IMR-90 (cell line): ENCODE measurements at regions not wholly inside any gene's neighbourhood (a gene's known extent, or its start where the extent isn't known, plus 50 kb on each side); places are given as distances from the start of the nearest gene placed in this dataset.

Experiments used
- ATAC-seq: fragments of 200-7000 bp; cut with Tn5 transposase; 2 replicates; pipeline ENCODE4 v1.9.1; 2020; ENCODE audit warnings: low read depth, mild to moderate bottlenecking, moderate library complexity
- BruUV-seq: library from RNA; stranded (reverse); fragments of 400-500 nt; replicated peaks from 2 replicates; lab custom pipeline; 2021; lab: Mats Ljungman, UMichigan
- CTCF ChIA-PET: fragments of 300-600 bp; formaldehyde crosslinking; extraction: SDS; loops from one replicate; lab custom pipeline; 2021; ENCODE audit warnings: antibody characterized with exemption; lab: Yijun Ruan, JAX
- POLR2A ChIA-PET: fragments of 300-600 bp; sonication (Branson Sonifier 250); formaldehyde crosslinking; loops from one replicate; lab custom pipeline; 2022; ENCODE audit warnings: antibody characterized with exemption; ENCODE audit not compliant: unreplicated experiment; lab: Charles Lee
- DNase-seq: peaks from one replicate; pipeline ENCODE4 v3.0.0; 2013
- H2AFZ ChIP-seq: replicated peaks from 2 replicates; pipeline ENCODE3; 2013; ENCODE audit warnings: low read length, mild to moderate bottlenecking; ENCODE audit not compliant: poor library complexity
- H2AK5ac ChIP-seq: 2 replicates; pipeline ENCODE4 v1.6.1; 2013; ENCODE audit warnings: low read depth, low read length, inconsistent platforms
- H2AK9ac ChIP-seq: replicated peaks from 2 replicates; pipeline ENCODE3; 2013; ENCODE audit warnings: mild to moderate bottlenecking, low read depth, low read length, moderate library complexity; ENCODE audit not compliant: poor library complexity
- H2BK120ac ChIP-seq: 2 replicates; pipeline ENCODE4 v1.6.1; 2013; ENCODE audit warnings: low read depth, low read length, inconsistent platforms
- H2BK15ac ChIP-seq: 3 replicates; pipeline ENCODE4 v1.6.1; 2013; ENCODE audit warnings: low read depth, low read length, inconsistent platforms
- H2BK20ac ChIP-seq: 2 replicates; pipeline ENCODE4 v1.6.1; 2013; ENCODE audit warnings: low read depth, mild to moderate bottlenecking, inconsistent platforms, low read length, moderate library complexity
- H2BK5ac ChIP-seq: 2 replicates; pipeline ENCODE4 v1.6.1; 2013; ENCODE audit warnings: mild to moderate bottlenecking, low read depth, low read length, inconsistent platforms; ENCODE audit not compliant: poor library complexity, severe bottlenecking
- H3K14ac ChIP-seq: replicated peaks from 2 replicates; pipeline ENCODE4 v1.6.1; 2013; ENCODE audit warnings: low read depth, low read length, inconsistent platforms
- H3K18ac ChIP-seq: 2 replicates; pipeline ENCODE4 v1.6.1; 2013; ENCODE audit warnings: low read depth, low read length, control low read depth
- H3K23ac ChIP-seq: 2 replicates; pipeline ENCODE4 v1.6.1; 2013; ENCODE audit warnings: low read depth, low read length, inconsistent platforms
- H3K27ac ChIP-seq: 2 replicates; pipeline ENCODE4 v1.5.1; 2013; ENCODE audit warnings: mild to moderate bottlenecking, control low read depth, low read length; ENCODE audit not compliant: insufficient read depth
- H3K27me3 ChIP-seq: 2 replicates; pipeline ENCODE4 v1.6.1; 2013; ENCODE audit warnings: low read length; ENCODE audit not compliant: control insufficient read depth, insufficient read depth
- H3K36me3 ChIP-seq: 2 replicates; pipeline ENCODE4 v1.6.1; 2013; ENCODE audit warnings: low read length, mixed read lengths; ENCODE audit not compliant: control insufficient read depth, insufficient read depth
- H3K4ac ChIP-seq: 2 replicates; pipeline ENCODE4 v1.6.1; 2013; ENCODE audit warnings: low read depth, low read length, inconsistent platforms
- H3K4me1 ChIP-seq: 2 replicates; pipeline ENCODE4 v1.6.1; 2013; ENCODE audit warnings: low read length, mixed read lengths; ENCODE audit not compliant: control insufficient read depth, insufficient read depth
- H3K4me2 ChIP-seq: 2 replicates; pipeline ENCODE4 v1.6.1; 2013; ENCODE audit warnings: low read depth, mild to moderate bottlenecking, control low read depth, low read length, moderate library complexity
- H3K4me3 ChIP-seq: 2 replicates; pipeline ENCODE4 v1.5.1; 2013; ENCODE audit warnings: low read depth, mild to moderate bottlenecking, control low read depth, low read length, moderate library complexity; ENCODE audit not compliant: insufficient read depth
- H3K56ac ChIP-seq: 2 replicates; pipeline ENCODE4 v1.6.1; 2013; ENCODE audit warnings: low read length, inconsistent platforms; ENCODE audit not compliant: insufficient read depth; ENCODE audit errors: extremely low read depth
- H3K79me1 ChIP-seq, 2 experiments: 2 replicates each; pipeline ENCODE4 v1.6.1; 2013; ENCODE audit warnings: low read length in 2 of 2, inconsistent platforms in 1 of 2, low read depth in 1 of 2
- H3K9ac ChIP-seq: 2 replicates; pipeline ENCODE4 v1.6.1; 2013; ENCODE audit warnings: low read depth, low read length, control low read depth
- H3K9me1 ChIP-seq: 2 replicates; pipeline ENCODE4 v1.6.1; 2013; ENCODE audit warnings: low read length, inconsistent platforms; ENCODE audit not compliant: insufficient read depth
- H3K9me3 ChIP-seq: 2 replicates; pipeline ENCODE4 v1.6.1; 2013; ENCODE audit warnings: low read length; ENCODE audit not compliant: control insufficient read depth, insufficient read depth
- H4K20me1 ChIP-seq: 2 replicates; pipeline ENCODE4 v1.6.1; 2013; ENCODE audit warnings: low read length, inconsistent platforms; ENCODE audit not compliant: insufficient read depth
- H4K5ac ChIP-seq: 2 replicates; pipeline ENCODE4 v1.6.1; 2013; ENCODE audit warnings: mild to moderate bottlenecking, low read depth, low read length, control low read depth
- H4K8ac ChIP-seq, 2 experiments: 2 replicates each; pipeline ENCODE4 v1.6.1; 2013; ENCODE audit warnings: low read depth in 2 of 2, low read length in 2 of 2, control low read depth in 1 of 2, inconsistent platforms in 1 of 2
- H4K91ac ChIP-seq: 2 replicates; pipeline ENCODE4 v1.6.1; 2013; ENCODE audit warnings: low read depth, low read length, inconsistent platforms; ENCODE audit not compliant: insufficient read depth
- BHLHE40 ChIP-seq: fragments of 150-350 bp; IDR thresholded peaks from 2 replicates; pipeline ENCODE4 v1.6.1; 2016; ENCODE audit warnings: mild to moderate bottlenecking, low read depth, low read length
- CEBPB ChIP-seq: IDR thresholded peaks from 2 replicates; pipeline ENCODE4 v1.6.1; 2012; ENCODE audit warnings: low read depth, low read length, improper control_type of control experiment
- CHD1 ChIP-seq: IDR thresholded peaks from 2 replicates; pipeline ENCODE4 v1.6.1; 2012; ENCODE audit warnings: low read depth, low read length, improper control_type of control experiment
- CTCF ChIP-seq: conservative IDR thresholded peaks from 2 replicates; pipeline ENCODE4 v1.5.1; 2012; ENCODE audit warnings: mild to moderate bottlenecking, low read depth, low read length, improper control_type of control experiment
- ELK1 ChIP-seq: fragments of 150-350 bp; IDR thresholded peaks from 2 replicates; pipeline ENCODE4 v1.6.1; 2016; ENCODE audit warnings: low read depth, mild to moderate bottlenecking, low read length, moderate library complexity, borderline replicate concordance
- FOS ChIP-seq: fragments of 150-350 bp; IDR thresholded peaks from 2 replicates; pipeline ENCODE4 v1.6.1; 2016; ENCODE audit warnings: low read depth, low read length
- MAFK ChIP-seq: IDR thresholded peaks from 2 replicates; pipeline ENCODE4 v1.6.1; 2012; ENCODE audit warnings: low read depth, low read length, improper control_type of control experiment
- MAZ ChIP-seq: IDR thresholded peaks from 2 replicates; pipeline ENCODE4 v1.6.1; 2012; ENCODE audit warnings: low read depth, mild to moderate bottlenecking, low read length, improper control_type of control experiment, moderate library complexity, borderline replicate concordance
- MXI1 ChIP-seq: IDR thresholded peaks from 2 replicates; pipeline ENCODE4 v1.6.1; 2012; ENCODE audit warnings: low read depth, mild to moderate bottlenecking, low read length, moderate library complexity, borderline replicate concordance
- NFE2L2 ChIP-seq: fragments of 150-350 bp; IDR thresholded peaks from 2 replicates; pipeline ENCODE4 v1.6.1; 2016; ENCODE audit warnings: low read depth, mild to moderate bottlenecking, low read length
- POLR2A ChIP-seq: IDR thresholded peaks from 2 replicates; pipeline ENCODE4 v1.6.1; 2012; ENCODE audit warnings: mild to moderate bottlenecking, low read depth, low read length
- RAD21 ChIP-seq: IDR thresholded peaks from 2 replicates; pipeline ENCODE4 v1.6.1; 2012; ENCODE audit warnings: low read length, improper control_type of control experiment
- RCOR1 ChIP-seq: IDR thresholded peaks from 2 replicates; pipeline ENCODE4 v1.6.1; 2012; ENCODE audit warnings: mild to moderate bottlenecking, low read length, improper control_type of control experiment; ENCODE audit not compliant: insufficient replicate concordance
- RFX5 ChIP-seq: IDR thresholded peaks from 2 replicates; pipeline ENCODE4 v1.8.0; 2012; ENCODE audit warnings: low read depth, mild to moderate bottlenecking, low read length, moderate library complexity
- SMC3 ChIP-seq: fragments of 150-350 bp; IDR thresholded peaks from 2 replicates; pipeline ENCODE4 v1.6.1; 2016; ENCODE audit warnings: low read depth, mild to moderate bottlenecking, antibody characterized with exemption, low read length, moderate library complexity
- USF2 ChIP-seq: fragments of 150-350 bp; IDR thresholded peaks from 2 replicates; pipeline ENCODE4 v1.6.1; 2017; ENCODE audit warnings: mild to moderate bottlenecking, antibody characterized with exemption, low read length, low read depth
- dilution Hi-C: fragments of 300-500 bp; cut with HindIII; formaldehyde crosslinking; loops from one replicate; pipeline ENCODE4 v1.14.3; 2018; ENCODE audit warnings: low sequenced_read_pairs; ENCODE audit not compliant: unreplicated experiment
- in situ Hi-C: fragments of 300-500 bp; cut with MboI; formaldehyde crosslinking; loops from 3 replicates; pipeline ENCODE4 v1.14.3; 2019; ENCODE audit warnings: low sequenced_read_pairs, inconsistent platforms, mixed read lengths
- intact Hi-C: fragments of 100-400 bp; cut with micrococcal nuclease; formaldehyde crosslinking; loops from 2 replicates; pipeline ENCODE4 v1.10.0; 2022

- H2BK20ac ChIP-seq: no peak overlapping the region
- DNase-seq (no peak), ATAC-seq (no peak)
- no peaks in the 10 kb centered on the region for H3K36me3 ChIP-seq
- no peak overlapping the region for H3K56ac ChIP-seq
- no peak overlapping the region for H3K18ac ChIP-seq
- dilution Hi-C loops (no loop called here), intact Hi-C loops (no loop called here), in situ Hi-C loops (no loop called here)
- H3K4me3 ChIP-seq: no peak overlapping the region
- ChIA-PET CTCF (no interaction called here), POLR2A (no interaction called here)
- H4K8ac ChIP-seq: no peak overlapping the region
- no peak overlapping the region for H2AK9ac ChIP-seq
- H4K20me1 ChIP-seq: no peaks in the 10 kb centered on the region
- H2BK15ac ChIP-seq: no peak overlapping the region
- H3K9ac ChIP-seq: no peak overlapping the region
- H2BK120ac ChIP-seq: no peak overlapping the region
- no peaks in the 10 kb centered on the region for H3K4me1 ChIP-seq
- no peak overlapping the region for H2BK5ac ChIP-seq
- H3K23ac ChIP-seq: no peak overlapping the region
- H2AFZ ChIP-seq: no peak overlapping the region
- H3K9me1 ChIP-seq: no peaks in the 10 kb centered on the region
- no peaks in the 10 kb centered on the region for H3K9me3 ChIP-seq
- H3K14ac ChIP-seq: no peak overlapping the region
- H3K27me3 ChIP-seq: no peaks in the 10 kb centered on the region
- no peak overlapping the region for H3K4me2 ChIP-seq
- BruUV-seq: no TSS peak
- no peak overlapping the region for H4K91ac ChIP-seq
- no peak overlapping the region for H3K27ac ChIP-seq
- no peaks in the 10 kb centered on the region for H3K79me1 ChIP-seq
- H3K4ac ChIP-seq: no peak overlapping the region
- no peak overlapping the region for H4K5ac ChIP-seq
- H2AK5ac ChIP-seq: no peak overlapping the region
- TF ChIP-seq SMC3: no peak
- no peak for TF ChIP-seq ELK1
- TF ChIP-seq FOS: no peak
- TF ChIP-seq BHLHE40: no peak
- no peak for TF ChIP-seq RAD21
- no peak for TF ChIP-seq NFE2L2
- TF ChIP-seq CHD1: no peak
- no peak for TF ChIP-seq CEBPB
- TF ChIP-seq MXI1: no peak
- no peak for TF ChIP-seq CTCF
- no peak for TF ChIP-seq RCOR1
- no peak for TF ChIP-seq MAFK
- TF ChIP-seq USF2: no peak
- TF ChIP-seq MAZ: no peak
- TF ChIP-seq POLR2A: no peak
- TF ChIP-seq RFX5: no peak
Measured at GRCh38 chr1:194174528-194174927, 988.1 kb upstream of the B3GALT2 start.
